ENCODE measurements at regions not wholly inside any gene's neighbourhood (a gene's known extent, or its start where the extent isn't known, plus 50 kb on each side); places are given as distances from the start of the nearest gene placed in this dataset.
"Not testable (repeated sequence)": the region's sequence is repeated elsewhere in the genome, so short reads cannot be mapped to it uniquely, and the experiment has no call there.

DNA sequence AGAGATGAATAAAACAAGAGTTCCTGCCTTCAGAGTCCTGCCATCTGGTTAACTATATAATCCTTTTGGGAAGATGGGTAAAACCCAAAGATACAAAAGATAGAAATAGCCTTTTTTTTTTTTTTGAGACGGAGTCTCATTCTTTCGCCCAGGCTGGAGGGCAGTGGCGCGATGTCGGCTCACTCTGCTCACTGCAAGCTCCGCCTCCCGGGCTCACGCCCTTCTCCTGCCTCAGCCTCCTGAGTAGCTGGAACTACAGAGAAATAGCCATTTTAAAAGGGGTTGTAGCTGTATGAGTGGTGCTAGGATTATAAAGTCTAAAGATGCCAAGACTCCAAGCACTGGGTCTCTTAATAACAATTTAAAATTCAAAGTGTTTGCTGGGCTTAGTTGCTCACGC lies 97.2 kb downstream of the KDR start:
- no peak overlapping the region for H3K4me3 ChIP-seq (ENCODE audit: low read depth, low read length)
- TF ChIP-seq, protein P1, sequence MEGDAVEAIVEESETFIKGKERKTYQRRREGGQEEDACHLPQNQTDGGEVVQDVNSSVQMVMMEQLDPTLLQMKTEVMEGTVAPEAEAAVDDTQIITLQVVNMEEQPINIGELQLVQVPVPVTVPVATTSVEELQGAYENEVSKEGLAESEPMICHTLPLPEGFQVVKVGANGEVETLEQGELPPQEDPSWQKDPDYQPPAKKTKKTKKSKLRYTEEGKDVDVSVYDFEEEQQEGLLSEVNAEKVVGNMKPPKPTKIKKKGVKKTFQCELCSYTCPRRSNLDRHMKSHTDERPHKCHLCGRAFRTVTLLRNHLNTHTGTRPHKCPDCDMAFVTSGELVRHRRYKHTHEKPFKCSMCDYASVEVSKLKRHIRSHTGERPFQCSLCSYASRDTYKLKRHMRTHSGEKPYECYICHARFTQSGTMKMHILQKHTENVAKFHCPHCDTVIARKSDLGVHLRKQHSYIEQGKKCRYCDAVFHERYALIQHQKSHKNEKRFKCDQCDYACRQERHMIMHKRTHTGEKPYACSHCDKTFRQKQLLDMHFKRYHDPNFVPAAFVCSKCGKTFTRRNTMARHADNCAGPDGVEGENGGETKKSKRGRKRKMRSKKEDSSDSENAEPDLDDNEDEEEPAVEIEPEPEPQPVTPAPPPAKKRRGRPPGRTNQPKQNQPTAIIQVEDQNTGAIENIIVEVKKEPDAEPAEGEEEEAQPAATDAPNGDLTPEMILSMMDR (conservative IDR thresholded peaks at IDR 0.05; ENCODE audit: low read depth, low read length), result no peak
- no peak for DNase-seq (ENCODE audit: low read depth)

DNA sequence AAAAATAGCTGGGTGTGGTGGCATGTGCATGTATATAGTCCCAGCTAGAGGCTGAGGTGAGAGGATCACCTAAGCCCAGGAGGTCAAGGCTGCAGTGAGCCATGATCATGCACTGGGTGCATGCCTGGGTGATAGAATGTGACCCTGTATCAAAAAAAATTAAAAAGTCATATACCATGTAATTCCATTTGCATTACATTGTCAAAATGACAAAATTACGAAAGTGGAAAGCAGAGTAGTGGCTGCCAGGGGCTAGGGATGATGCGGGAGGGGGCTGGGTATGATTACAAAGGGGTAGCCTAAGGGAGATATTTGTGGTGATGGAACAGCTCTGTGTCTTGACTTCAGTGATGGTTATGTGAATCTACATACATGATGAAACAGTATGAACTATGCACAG lies 97.8 kb downstream of the KDR start:
- TF ChIP-seq, protein P1 (conservative IDR thresholded peaks at IDR 0.05; ENCODE audit: low read depth, low read length), result no peak
- DNase-seq (ENCODE audit: low read depth), result no peak
- H3K4me3 ChIP-seq (ENCODE audit: low read depth, low read length), result no peak overlapping the region

DNA sequence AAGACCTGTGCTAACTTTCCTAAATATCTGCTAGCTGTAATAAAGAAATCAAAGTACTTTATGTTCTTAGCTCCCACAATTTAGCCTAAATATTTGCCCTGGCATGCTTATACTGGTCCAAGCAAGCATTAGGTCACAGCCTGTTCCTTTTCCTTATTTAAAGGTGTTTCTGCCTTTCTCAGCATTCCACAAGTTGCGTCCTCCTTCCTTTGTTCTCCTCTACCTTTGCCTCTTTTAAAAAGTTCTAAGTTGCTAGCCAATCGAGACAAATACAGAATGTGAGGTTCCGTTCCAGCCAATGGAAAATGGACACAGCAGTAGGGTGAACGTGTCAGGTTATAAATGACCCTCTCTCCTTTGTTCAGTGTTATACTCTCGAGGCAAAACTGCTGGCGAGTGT lies 99.9 kb downstream of the KDR start:
- not testable (repeated sequence) for DNase-seq (ENCODE audit: low read depth); H3K4me3 ChIP-seq (ENCODE audit: low read depth, low read length)

DNA sequence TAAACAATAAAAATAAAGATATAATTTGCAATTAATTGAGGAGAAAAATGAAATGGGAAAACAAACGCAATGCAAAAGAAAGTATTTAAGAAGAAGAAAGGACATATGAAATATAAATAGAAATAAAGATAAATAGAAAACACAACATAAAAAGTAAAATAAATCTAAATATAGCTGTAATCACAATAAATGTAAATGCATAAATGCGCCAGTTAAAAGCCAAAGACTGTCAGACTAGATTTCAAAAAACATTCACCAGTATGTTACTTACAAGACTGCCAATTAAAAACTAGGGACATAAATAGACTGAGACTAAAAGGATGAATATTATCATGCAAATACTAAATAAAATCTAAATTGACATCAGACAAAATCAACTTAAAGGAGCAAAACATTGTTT lies 102.4 kb downstream of the KDR start:
- TF ChIP-seq, protein P1 (conservative IDR thresholded peaks at IDR 0.05; ENCODE audit: low read depth, low read length), result no peak
- no peak overlapping the region for H3K4me3 ChIP-seq (ENCODE audit: low read depth, low read length)
- DNase-seq (ENCODE audit: low read depth), result no peak

DNA sequence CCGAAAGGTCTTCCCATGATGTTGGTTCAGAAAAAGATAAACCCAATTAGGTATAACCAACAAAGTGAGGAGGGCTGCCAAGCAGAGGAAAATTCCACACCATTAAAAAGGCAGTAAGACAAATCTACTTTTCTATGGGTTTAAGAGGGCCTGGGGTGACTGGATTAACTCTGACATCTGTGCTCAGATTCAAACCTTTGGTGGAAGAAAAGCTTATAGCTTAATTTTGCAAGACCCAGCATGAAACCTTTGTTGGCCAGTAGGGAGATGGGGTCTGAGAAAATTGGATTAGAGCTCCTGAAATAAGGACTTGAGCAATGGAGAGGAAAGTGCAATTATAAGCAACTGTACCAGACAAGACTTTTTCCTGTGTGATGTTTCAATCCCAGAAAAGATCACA lies 104.2 kb downstream of the KDR start:
- no peak overlapping the region for H3K4me3 ChIP-seq (ENCODE audit: low read depth, low read length)
- TF ChIP-seq, protein P1 (conservative IDR thresholded peaks at IDR 0.05; ENCODE audit: low read depth, low read length), result no peak
- no peak for DNase-seq (ENCODE audit: low read depth)

DNA sequence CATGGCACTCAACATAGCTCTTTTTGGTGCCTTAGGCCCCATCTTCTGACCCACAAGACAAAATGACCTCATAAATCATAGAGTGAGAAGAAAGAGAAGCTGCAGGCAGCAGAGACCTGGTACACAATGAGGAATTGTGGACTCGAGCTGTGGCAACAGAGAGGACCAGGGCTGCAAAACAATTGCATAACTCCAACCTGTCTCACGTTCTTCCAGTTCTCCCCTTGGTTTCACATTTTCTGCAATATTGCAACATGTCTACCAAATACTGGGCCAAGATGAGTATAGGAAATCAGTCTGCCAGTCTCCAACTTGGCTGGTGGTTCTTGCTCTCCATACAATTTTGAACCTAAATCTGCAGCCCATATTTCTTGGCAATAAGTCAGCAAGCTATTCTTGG lies 105.3 kb downstream of the KDR start:
- TF ChIP-seq, protein P1 (conservative IDR thresholded peaks at IDR 0.05; ENCODE audit: low read depth, low read length), result no peak

DNA sequence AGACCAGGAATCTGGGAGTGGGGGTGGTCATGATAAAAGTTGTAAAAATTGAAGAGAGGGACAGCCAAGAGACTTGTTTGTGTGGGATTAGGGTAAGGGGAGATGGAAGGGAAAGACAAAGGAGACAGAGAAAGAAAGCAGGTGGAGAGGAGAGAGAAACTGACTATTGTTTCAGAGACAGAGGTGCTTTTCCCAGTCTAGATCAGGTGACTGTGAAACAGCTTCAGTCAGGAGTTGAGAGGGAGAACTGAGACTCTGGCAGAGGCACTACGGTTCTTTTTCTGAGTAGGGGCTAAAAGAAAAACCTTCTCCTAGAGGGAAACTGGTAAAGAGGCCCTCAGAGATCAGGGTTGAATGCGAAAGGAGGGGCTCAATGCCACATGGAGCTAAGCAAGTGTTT lies 106.4 kb downstream of the KDR start:
- TF ChIP-seq, protein P1 (conservative IDR thresholded peaks at IDR 0.05; ENCODE audit: low read depth, low read length), result no peak
- no peak overlapping the region for H3K4me3 ChIP-seq (ENCODE audit: low read depth, low read length)
- peak; percentile 48 for DNase-seq (ENCODE audit: low read depth)

More for the DNA sequence above, 105.3 kb downstream of the KDR start:
- H3K4me3 ChIP-seq (ENCODE audit: low read depth, low read length), result no peak overlapping the region
- DNase-seq (ENCODE audit: low read depth), result peak; percentile 38

DNA sequence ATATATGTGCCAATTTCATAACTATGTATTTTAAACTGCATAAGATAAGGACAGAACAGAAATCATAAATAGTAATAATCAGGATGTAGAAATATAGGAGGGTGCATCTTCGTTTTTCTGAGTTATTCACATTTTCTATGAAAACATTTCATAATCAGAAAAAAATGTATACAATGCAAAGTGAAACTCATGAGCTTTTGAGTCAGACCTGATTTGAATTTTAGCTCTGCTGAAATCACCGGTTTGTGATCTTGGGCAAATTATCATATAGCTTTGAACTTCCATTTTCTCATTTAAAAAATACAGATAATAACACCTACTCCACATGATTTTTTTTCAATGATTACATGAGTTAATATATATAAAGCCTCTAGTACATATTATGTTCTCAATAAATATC lies 106.9 kb downstream of the KDR start:
- TF ChIP-seq, protein P1 (conservative IDR thresholded peaks at IDR 0.05; ENCODE audit: low read depth, low read length), result no peak
- peak; percentile 80 for DNase-seq (ENCODE audit: low read depth)
- H3K4me3 ChIP-seq (ENCODE audit: low read depth, low read length), result no peak overlapping the region
